SK-N-SH (cell line): ENCODE measurements at regions not wholly inside any gene's neighbourhood (a gene's known extent, or its start where the extent isn't known, plus 50 kb on each side); places are given as distances from the start of the nearest gene placed in this dataset.

Source experiments
- CTCF ChIA-PET: fragments of 300-600, 350-600 bp; formaldehyde crosslinking; extraction: SDS; loops from one replicate; lab custom pipeline; 2021; lab: Yijun Ruan, JAX
- POLR2A ChIA-PET: fragments of 350-600 bp; sonication (Branson Sonifier 250); formaldehyde crosslinking; extraction: SDS; loops from one replicate; lab custom pipeline; 2020; ENCODE audit warnings: antibody characterized with exemption, inconsistent platforms; lab: Yijun Ruan, JAX
- DNase-seq: peaks from one replicate; pipeline ENCODE4 v3.0.0; 2012
- H2AFZ ChIP-seq: fragments of 200-600 bp; sonication (generic); 2 replicates; pipeline ENCODE4 v1.8.1; 2016; ENCODE audit warnings: antibody characterized with exemption, mild to moderate bottlenecking, low read depth
- H3F3A ChIP-seq: fragments of 200-600 bp; sonication (generic); replicated peaks from 2 replicates; pipeline ENCODE3; 2016; ENCODE audit warnings: antibody characterized with exemption, mild to moderate bottlenecking; ENCODE audit not compliant: insufficient read depth
- H3K27ac ChIP-seq, 2 experiments: fragments of 200-500 bp in 1 of 2; fragments of 200-600 bp in 1 of 2; sonication (Bioruptor generic) in 1 of 2; sonication (generic), shearing (Covaris generic) in 1 of 2; 2 replicates each; pipeline versions ENCODE4 v1.5.1 to v1.6.1; 2014 to 2016; ENCODE audit warnings: low read depth in 2 of 2, inconsistent platforms in 1 of 2, low read length in 1 of 2, mild to moderate bottlenecking in 1 of 2, mixed read lengths in 1 of 2
- H3K27me3 ChIP-seq: fragments of 200-600 bp; sonication (generic), shearing (Covaris generic); 2 replicates; pipeline ENCODE4 v1.6.1; 2016; ENCODE audit warnings: mixed run types; ENCODE audit not compliant: insufficient read depth
- H3K36me3 ChIP-seq, 2 experiments: fragments of 200-500 bp in 1 of 2; fragments of 200-600 bp in 1 of 2; sonication (Bioruptor generic) in 1 of 2; sonication (generic) in 1 of 2; replicated peaks in 1 of 2; 2 replicates each; pipeline versions ENCODE3 to v1.5.1; 2014 to 2016; ENCODE audit warnings: low read length in 1 of 2, mild to moderate bottlenecking in 1 of 2; ENCODE audit not compliant: insufficient read depth in 2 of 2, control insufficient read depth in 1 of 2
- H3K4me1 ChIP-seq, 2 experiments: fragments of 200-500 bp in 1 of 2; fragments of 200-600 bp in 1 of 2; sonication (Bioruptor generic) in 1 of 2; sonication (generic), shearing (Covaris generic) in 1 of 2; 2 replicates each; pipeline versions ENCODE4 v1.5.1 to v1.6.1; 2014 to 2016; ENCODE audit warnings: low read depth in 1 of 2, low read length in 1 of 2, mixed run types in 1 of 2; ENCODE audit not compliant: insufficient read depth in 2 of 2, control insufficient read depth in 1 of 2
- H3K4me2 ChIP-seq: fragments of 200-600 bp; sonication (generic), shearing (Covaris generic); 2 replicates; pipeline ENCODE4 v1.6.1; 2017; ENCODE audit warnings: mixed run types
- H3K4me3 ChIP-seq, 2 experiments: fragments of 200-500 bp in 1 of 2; fragments of 200-600 bp in 1 of 2; sonication (Bioruptor generic) in 1 of 2; sonication (generic), shearing (Covaris generic) in 1 of 2; 2 replicates each; pipeline versions ENCODE4 v1.5.1 to v1.8.1; 2014 to 2016; ENCODE audit warnings: low read depth in 2 of 2, inconsistent platforms in 1 of 2, low read length in 1 of 2, mild to moderate bottlenecking in 1 of 2, mixed read lengths in 1 of 2, moderate library complexity in 1 of 2
- H3K79me2 ChIP-seq: fragments of 200-600 bp; sonication (generic); 2 replicates; pipeline ENCODE4 v1.8.1; 2017; ENCODE audit warnings: mild to moderate bottlenecking; ENCODE audit not compliant: insufficient read depth
- H3K9ac ChIP-seq: fragments of 200-600 bp; sonication (generic); 2 replicates; pipeline ENCODE4 v1.6.1; 2017; ENCODE audit warnings: mixed run types
- H3K9me2 ChIP-seq: fragments of 200-600 bp; sonication (generic); 2 replicates; pipeline ENCODE4 v1.6.1; 2017; ENCODE audit warnings: mixed run types
- H3K9me3 ChIP-seq: fragments of 200-600 bp; sonication (generic); 2 replicates; pipeline ENCODE4 v1.6.1; 2017; ENCODE audit warnings: mixed run types, mild to moderate bottlenecking, moderate library complexity
- H4K20me1 ChIP-seq: fragments of 200-600 bp; sonication (generic); 2 replicates; pipeline ENCODE4 v1.6.1; 2017; ENCODE audit warnings: mild to moderate bottlenecking, mixed run types; ENCODE audit not compliant: insufficient read depth
- CHD2 ChIP-seq: fragments of 150-350 bp; IDR thresholded peaks from 2 replicates; pipeline ENCODE4 v1.6.1; 2018; ENCODE audit warnings: low read length; ENCODE audit not compliant: partially characterized antibody
- ELF1 ChIP-seq: IDR thresholded peaks from 2 replicates; pipeline ENCODE4 v1.4.0; 2012
- EP300 ChIP-seq, 2 experiments: IDR thresholded peaks; 2 replicates each; pipeline versions ENCODE4 v1.4.0 to v1.6.1; 2012; ENCODE audit warnings: borderline replicate concordance in 1 of 2, low read depth in 1 of 2, low read length in 1 of 2
- EZH2phosphoT487 ChIP-seq: fragments of 200-600 bp; sonication (generic); IDR thresholded peaks from 2 replicates; pipeline ENCODE4 v1.6.1; 2017; ENCODE audit warnings: low read depth, mixed run types, mild to moderate bottlenecking, antibody characterized with exemption, moderate library complexity, borderline replicate concordance
- FOSL2 ChIP-seq: IDR thresholded peaks from 2 replicates; pipeline ENCODE4 v1.4.0; 2012; ENCODE audit warnings: low read depth, mild to moderate bottlenecking, moderate library complexity, borderline replicate concordance
- GATA2 ChIP-seq: sonication (generic); formaldehyde crosslinking; IDR thresholded peaks from 2 replicates; pipeline ENCODE4 v1.5.0; 2020; ENCODE audit warnings: mild to moderate bottlenecking, missing genetic modification reagents
- JUND ChIP-seq: IDR thresholded peaks from 2 replicates; pipeline ENCODE4 v1.4.0; 2012
- MEF2A ChIP-seq: IDR thresholded peaks from 2 replicates; pipeline ENCODE4 v1.4.0; 2012; ENCODE audit warnings: low read depth, borderline replicate concordance
- MXI1 ChIP-seq: IDR thresholded peaks from 2 replicates; pipeline ENCODE4 v1.6.1; 2012; ENCODE audit warnings: mild to moderate bottlenecking, low read depth, low read length, improper control_type of control experiment
- NFIC ChIP-seq: IDR thresholded peaks from 2 replicates; pipeline ENCODE4 v1.4.0; 2012; ENCODE audit warnings: borderline replicate concordance
- NRF1 ChIP-seq: IDR thresholded peaks from 2 replicates; pipeline ENCODE4 v1.6.1; 2012; ENCODE audit warnings: low read depth, mild to moderate bottlenecking, low read length
- REST ChIP-seq: IDR thresholded peaks from 2 replicates; pipeline ENCODE4 v1.6.1; 2012; ENCODE audit warnings: mild to moderate bottlenecking, low read depth, low read length, moderate library complexity
- RFX5 ChIP-seq: IDR thresholded peaks from 2 replicates; pipeline ENCODE4 v1.6.1; 2012; ENCODE audit warnings: mild to moderate bottlenecking, improper control_type of control experiment, low read length
- SMC3 ChIP-seq: IDR thresholded peaks from 2 replicates; pipeline ENCODE4 v1.6.1; 2012; ENCODE audit warnings: low read depth, low read length, improper control_type of control experiment
- TEAD4 ChIP-seq: IDR thresholded peaks from 2 replicates; pipeline ENCODE4 v1.4.0; 2012; ENCODE audit warnings: mild to moderate bottlenecking, borderline replicate concordance; ENCODE audit not compliant: insufficient read depth
- USF1 ChIP-seq: IDR thresholded peaks from 2 replicates; pipeline ENCODE4 v1.4.0; 2012; ENCODE audit warnings: low read depth, borderline replicate concordance
- USF2 ChIP-seq: fragments of 150-350 bp; IDR thresholded peaks from 2 replicates; pipeline ENCODE4 v1.6.1; 2017; ENCODE audit warnings: antibody characterized with exemption, low read length, low read depth, borderline replicate concordance
- ZBTB33 ChIP-seq: IDR thresholded peaks from 2 replicates; pipeline ENCODE4 v1.4.0; 2012; ENCODE audit warnings: low read depth, borderline replicate concordance
- WGBS: methylation state at CpG from one replicate; pipeline ENCODE4 v1.1.6; 2017; ENCODE audit warnings: low lambda C conversion rate; 5-methylcytosine and 5-hydroxymethylcytosine counted together

- WGBS, result 76% methylated on average over 2 of the region's 2 CpGs
- H3K4me1 ChIP-seq, result no peaks in the 10 kb centered on the region
- H3K79me2 ChIP-seq, result no peaks in the 10 kb centered on the region
- H3K27ac ChIP-seq, result no peak overlapping the region
- no peak overlapping the region for H3K4me2 ChIP-seq
- no peak for DNase-seq
- CTCF ChIA-PET, result interaction anchor here (0.5 kb wide), 1 partner anchor 423 kb away, joined by 3 read pairs; no protein-coding TSS in a partner anchor
- no peak overlapping the region for H3K4me3 ChIP-seq
- H4K20me1 ChIP-seq, result no peaks in the 10 kb centered on the region
- POLR2A ChIA-PET, result no interaction called here
- no peaks in the 10 kb centered on the region for H3F3A ChIP-seq
- H3K9me3 ChIP-seq, result no peaks in the 10 kb centered on the region
- TF ChIP-seq MEF2A (no peak), EZH2phosphoT487 (no peak), ZBTB33 (no peak), RFX5 (no peak), REST (no peak), USF1 (no peak), TEAD4 (no peak), NRF1 (no peak), USF2 (no peak), EP300 (IDR thresholded peaks at IDR 0.05; ENCODE audit: borderline replicate concordance in 1 of 2, low read depth in 1 of 2, low read length in 1 of 2) (no peak), ELF1 (no peak), CHD2 (no peak), SMC3 (no peak), FOSL2 (no peak), GATA2 (CRISPR knock-in tag) (no peak), MXI1 (no peak), NFIC (no peak), JUND (no peak)
- H3K9me2 ChIP-seq, result no peaks in the 10 kb centered on the region
- no peak overlapping the region for H3K9ac ChIP-seq
- no peak overlapping the region for H2AFZ ChIP-seq
- H3K36me3 ChIP-seq, result no peaks in the 10 kb centered on the region
- no peaks in the 10 kb centered on the region for H3K27me3 ChIP-seq
These were observed 211.6 kb upstream of the MAGI2 start for GRCh38 chr7:79664884-79665676.
